ENCODE measurements at regions not wholly inside any gene's neighbourhood (a gene's known extent, or its start where the extent isn't known, plus 50 kb on each side); places are given as distances from the start of the nearest gene placed in this dataset.
"Not testable (repeated sequence)": the region's sequence is repeated elsewhere in the genome, so short reads cannot be mapped to it uniquely, and the experiment has no call there.

DNA sequence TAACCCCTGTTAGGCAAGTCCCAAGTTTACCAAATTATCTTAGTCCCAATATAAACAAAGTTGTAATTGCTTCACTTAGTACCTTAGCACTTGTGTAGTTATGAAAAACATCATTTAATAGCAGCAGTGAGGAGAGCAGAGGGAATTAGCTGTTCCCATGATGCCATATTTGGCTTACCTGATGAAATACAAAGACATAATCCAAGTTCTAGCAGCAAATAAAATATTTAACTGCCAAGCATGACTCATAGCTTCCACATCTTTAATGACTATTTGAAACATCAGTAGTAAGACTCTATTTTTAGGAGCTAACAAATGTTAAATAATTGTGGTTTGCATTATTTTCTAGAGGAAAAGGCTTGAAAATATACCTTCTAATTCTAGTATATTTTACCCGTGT, 94.0 kb upstream of the MCHR2 start:
- DNase-seq = no peak

DNA sequence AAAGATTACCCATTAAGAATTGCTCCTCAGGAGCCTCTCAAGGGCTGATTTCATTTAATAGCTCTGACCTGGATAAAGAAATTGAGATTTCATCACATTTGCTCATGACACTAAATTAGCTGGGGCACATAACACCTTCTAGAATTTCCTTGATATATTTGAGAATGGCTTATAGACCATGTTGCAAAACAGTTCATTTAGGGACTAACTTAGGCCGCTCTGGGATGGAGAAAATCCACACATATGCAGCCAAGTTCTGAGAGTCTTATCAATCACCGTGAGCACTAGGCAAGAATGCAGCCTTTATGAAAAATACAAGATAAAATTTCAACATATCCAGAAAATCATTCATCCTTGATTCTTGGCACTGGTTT, 91.0 kb upstream of the MCHR2 start:
- no peak for DNase-seq

DNA sequence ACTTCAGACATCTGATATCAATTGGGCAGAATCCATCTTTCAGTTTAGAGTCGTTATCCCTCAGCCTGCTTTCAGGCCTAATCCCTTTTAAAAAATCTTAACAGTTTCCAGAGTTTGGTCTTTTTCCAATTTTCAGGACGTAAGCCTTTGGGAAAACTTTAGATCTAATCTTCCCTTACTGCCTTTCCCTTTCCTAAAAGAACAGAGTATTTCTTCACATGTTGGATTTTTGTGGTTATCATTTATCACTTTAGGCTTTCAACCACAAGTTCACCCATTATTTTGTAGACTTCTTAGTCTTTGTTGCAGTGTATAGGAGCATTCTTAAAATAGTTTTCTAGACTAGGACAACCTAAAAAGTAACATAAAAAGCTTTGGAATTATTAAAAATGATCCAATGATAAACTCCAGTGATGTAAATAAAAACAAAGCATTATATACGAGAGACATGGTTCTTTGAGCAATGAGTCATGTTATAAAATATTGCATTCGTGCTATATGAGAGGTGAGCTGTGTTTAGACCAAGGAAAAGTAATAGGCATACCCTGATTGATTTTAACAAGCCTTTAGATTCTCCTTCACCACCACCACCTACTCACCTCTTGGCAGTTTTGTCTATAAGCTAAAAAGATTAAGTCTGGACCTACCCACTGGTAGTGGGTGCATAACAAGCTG, 90.4 kb upstream of the MCHR2 start:
- no peak for DNase-seq

DNA sequence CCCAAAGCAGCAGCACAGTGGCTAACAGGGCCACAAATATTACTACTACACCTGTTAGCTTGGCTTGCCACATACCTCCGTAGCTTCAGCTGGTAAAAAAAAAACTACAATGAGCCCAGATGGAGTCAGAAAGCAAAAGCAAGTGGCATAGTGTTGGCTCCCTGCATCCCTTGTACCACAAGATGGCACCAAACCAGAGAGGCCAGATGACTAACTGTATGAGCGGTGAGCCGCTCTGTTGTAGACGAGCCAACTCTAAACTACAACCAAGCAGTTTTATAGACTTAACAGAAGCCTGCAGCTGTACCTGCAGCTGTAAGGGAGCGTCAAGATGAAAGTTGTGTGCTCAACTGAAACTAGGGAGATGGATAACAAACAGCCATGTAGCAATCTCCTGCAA, 84.5 kb upstream of the MCHR2 start:
- DNase-seq = no peak

DNA sequence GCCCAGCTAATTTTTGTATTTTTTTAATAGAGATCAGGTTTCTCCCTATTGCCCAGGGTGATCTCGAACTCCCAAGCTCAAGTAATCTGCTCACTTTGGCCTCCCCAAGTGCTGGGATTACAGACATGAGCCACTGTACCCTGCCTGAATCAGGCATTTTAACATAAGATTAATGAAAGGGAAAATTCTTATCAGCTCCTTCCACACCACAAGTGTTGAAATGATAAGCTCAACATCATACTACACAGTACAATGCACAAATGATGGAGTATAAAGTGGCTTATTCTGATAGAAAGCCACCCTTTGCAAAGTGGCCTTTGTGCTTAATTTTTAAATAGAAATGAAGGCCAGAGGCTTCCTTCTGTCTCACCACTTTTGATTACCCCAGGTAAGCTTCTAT, 71.3 kb upstream of the MCHR2 start:
- DNase-seq = no peak

DNA sequence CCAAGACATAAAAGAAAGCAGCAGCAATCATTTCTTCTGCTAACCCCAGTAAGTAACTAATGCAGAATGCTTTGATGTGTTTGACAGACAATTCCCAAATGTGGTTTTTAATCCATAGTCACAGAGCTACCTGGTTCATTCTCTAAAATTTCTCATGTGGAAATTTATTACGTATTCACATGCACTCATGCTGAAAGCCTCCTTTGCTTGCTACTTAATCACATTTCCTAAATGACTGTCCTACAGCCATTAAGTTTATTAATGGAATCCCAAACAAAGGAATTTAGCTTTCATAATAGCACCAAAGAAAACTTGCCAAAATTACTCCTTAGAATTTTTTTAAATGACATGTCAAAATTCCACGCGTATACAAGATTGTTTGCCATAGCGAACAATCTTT, 68.6 kb upstream of the MCHR2 start:
- DNase-seq = no peak

DNA sequence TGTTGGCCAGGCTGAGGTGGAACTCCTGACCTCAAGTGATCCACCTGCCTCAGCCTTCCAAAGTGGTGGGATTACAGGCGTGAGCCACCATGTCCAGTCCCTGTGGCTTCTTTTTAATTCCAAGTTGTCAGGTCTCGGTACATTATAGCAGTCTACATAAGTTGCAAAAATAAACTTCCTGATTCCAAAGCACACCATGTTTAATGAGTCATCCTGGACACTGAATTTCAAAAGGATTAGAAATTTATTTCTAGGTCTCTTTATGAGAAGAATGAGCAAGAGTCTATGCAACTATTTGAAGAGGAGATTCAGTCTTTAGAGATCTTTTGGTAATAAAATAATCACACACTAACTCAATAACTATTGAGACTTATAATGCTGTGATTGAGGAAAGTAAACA, 63.9 kb upstream of the MCHR2 start:
- DNase-seq = no peak

DNA sequence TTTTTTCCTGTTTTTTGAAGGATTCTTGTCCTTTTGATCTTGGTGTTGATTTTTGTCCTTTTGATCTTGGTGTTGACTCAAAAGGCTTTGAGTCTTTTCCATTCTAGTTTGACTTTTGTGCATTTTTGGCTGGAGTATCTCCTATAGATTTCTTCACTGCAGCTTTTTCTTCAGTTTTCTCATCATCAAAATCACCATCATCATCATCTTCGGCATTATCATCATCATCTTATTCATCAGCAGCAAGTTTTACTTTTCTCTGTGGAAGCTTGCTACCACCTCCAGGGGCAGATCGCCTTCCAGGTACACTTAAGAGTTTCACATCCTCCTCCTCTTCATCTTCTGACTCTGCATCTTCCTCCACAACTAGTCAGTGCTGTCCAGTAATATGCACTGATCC, 56.5 kb upstream of the MCHR2 start:
- no peak for DNase-seq

DNA sequence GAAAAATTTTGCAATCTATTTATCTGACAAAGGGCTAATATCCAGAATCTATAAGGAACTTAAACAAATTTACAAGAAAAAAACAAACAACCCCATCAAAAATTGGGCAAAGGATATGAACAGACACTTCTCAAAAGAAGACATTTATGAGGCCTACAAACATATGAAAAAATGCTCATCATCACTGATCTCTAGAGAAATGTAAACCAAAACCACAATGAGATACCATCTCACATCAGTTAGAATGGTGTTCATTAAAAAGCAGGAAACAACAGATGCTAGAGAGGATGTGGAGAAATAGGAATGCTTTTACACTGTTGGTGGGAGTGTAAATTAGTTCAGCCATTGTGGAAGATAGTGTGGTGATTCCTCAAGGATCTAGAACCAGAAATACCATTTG, 49.9 kb upstream of the MCHR2 start:
- not testable (repeated sequence) for DNase-seq
